Peyer's patch (tissue), 4 donors: ENCODE measurements at regions not wholly inside any gene's neighbourhood (a gene's known extent, or its start where the extent isn't known, plus 50 kb on each side); places are given as distances from the start of the nearest gene placed in this dataset.

Experiments
- DNase-seq, 3 donors: peaks; one replicate each; pipeline ENCODE4 v3.0.0-alpha.2; 2017 to 2019
- H3K27ac ChIP-seq, 4 donors: fragments of 200-600 bp; sonication (generic); one replicate each; pipeline ENCODE4 v1.5.1; 2016 to 2019
- H3K27me3 ChIP-seq, 2 donors: fragments of 200-600 bp; sonication (generic); one replicate each; pipeline ENCODE4 v1.5.1; 2019
- H3K36me3 ChIP-seq, 3 donors: fragments of 200-600 bp; sonication (generic); one replicate each; pipeline ENCODE4 v1.5.1; 2016 to 2019
- H3K4me1 ChIP-seq, 4 donors: fragments of 200-600 bp; sonication (generic); one replicate each; pipeline ENCODE4 v1.5.1; 2016 to 2019
- H3K4me3 ChIP-seq, 4 donors: fragments of 200-600 bp; sonication (generic); 1 replicate in 3 of 4; 2 replicates in 1 of 4; pipeline ENCODE4 v1.5.1; 2016 to 2019; ENCODE audit warnings: mild to moderate bottlenecking in 1 of 4
- H3K9me3 ChIP-seq, 4 donors: fragments of 200-600 bp; sonication (generic); one replicate each; pipeline ENCODE4 v1.5.1; 2016 to 2019; ENCODE audit warnings: mild to moderate bottlenecking in 1 of 4
- POLR2A ChIP-seq, 2 donors: fragments of 450-650 bp; IDR thresholded peaks; one replicate each; pipeline ENCODE4 v1.5.1; 2017; ENCODE audit warnings: antibody characterized with exemption in 2 of 2, mild to moderate bottlenecking in 2 of 2, moderate library complexity in 2 of 2
- TF ChIP-seq, protein P1 (sequence below), 6 experiments: fragments of 450-650 bp in 4 of 6; fragments of 200-600 bp in 2 of 6; sonication (generic) in 1 of 6; IDR thresholded peaks; one replicate each; pipeline ENCODE4 v1.5.1; 2017 to 2019; ENCODE audit warnings: antibody characterized with exemption in 6 of 6, mild to moderate bottlenecking in 3 of 6, moderate library complexity in 1 of 6

DNA sequence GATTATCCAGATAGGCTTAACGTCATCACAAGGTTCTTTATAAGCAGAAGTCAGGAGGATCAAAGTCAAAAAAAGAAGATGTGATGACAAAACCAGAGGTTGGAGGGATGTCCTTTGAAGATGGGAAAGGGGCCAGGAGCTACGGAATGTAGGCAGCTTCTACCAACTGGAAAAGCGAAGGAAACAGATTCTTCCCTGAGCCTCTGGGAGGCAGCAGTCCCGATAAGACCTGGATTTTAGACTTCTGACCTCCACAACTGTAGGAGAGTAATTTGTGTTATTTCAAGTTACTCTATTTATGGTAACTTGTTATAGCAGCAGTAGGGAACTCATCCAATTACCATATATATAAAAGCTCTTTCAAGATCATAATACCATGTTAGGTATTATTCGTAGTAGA lies 98.8 kb upstream of the MYCBP2 start:
- DNase-seq, result no peak

DNA sequence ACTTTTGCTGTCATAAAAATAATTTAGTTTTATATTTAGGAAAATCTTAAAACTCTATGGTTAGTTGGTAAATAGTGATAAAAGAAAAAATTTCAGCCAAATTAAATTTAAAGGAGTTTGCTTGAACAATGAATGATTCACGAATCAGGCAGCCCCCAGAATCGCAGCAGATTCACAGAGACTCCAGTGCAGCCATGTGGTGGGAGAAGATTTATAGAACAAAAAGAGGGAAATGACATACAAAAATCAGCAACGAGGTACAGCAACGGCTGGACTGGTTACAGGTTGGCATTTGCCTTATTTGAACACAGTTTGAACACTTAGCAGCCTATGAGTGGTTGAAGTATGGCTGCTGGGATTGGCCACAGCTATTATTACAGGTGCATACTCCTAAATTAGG lies 96.4 kb upstream of the MYCBP2 start:
- no peak for DNase-seq
- Histone ChIP-seq H3K9me3 (no peaks in the 10 kb centered on the region), H3K4me3 (no peak overlapping the region), H3K27ac (no peak overlapping the region), H3K36me3 (no peaks in the 10 kb centered on the region), H3K4me1 (no peaks in the 10 kb centered on the region), H3K27me3 (no peaks in the 10 kb centered on the region)
- TF ChIP-seq POLR2A (IDR thresholded peaks at IDR 0.05), result no peak
- TF ChIP-seq, protein P1, sequence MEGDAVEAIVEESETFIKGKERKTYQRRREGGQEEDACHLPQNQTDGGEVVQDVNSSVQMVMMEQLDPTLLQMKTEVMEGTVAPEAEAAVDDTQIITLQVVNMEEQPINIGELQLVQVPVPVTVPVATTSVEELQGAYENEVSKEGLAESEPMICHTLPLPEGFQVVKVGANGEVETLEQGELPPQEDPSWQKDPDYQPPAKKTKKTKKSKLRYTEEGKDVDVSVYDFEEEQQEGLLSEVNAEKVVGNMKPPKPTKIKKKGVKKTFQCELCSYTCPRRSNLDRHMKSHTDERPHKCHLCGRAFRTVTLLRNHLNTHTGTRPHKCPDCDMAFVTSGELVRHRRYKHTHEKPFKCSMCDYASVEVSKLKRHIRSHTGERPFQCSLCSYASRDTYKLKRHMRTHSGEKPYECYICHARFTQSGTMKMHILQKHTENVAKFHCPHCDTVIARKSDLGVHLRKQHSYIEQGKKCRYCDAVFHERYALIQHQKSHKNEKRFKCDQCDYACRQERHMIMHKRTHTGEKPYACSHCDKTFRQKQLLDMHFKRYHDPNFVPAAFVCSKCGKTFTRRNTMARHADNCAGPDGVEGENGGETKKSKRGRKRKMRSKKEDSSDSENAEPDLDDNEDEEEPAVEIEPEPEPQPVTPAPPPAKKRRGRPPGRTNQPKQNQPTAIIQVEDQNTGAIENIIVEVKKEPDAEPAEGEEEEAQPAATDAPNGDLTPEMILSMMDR (IDR thresholded peaks at IDR 0.05), result no peak

More for the DNA sequence above, 98.8 kb upstream of the MYCBP2 start:
- Histone ChIP-seq H3K4me1 (no peaks in the 10 kb centered on the region), H3K36me3 (no peaks in the 10 kb centered on the region), H3K4me3 (no peak overlapping the region), H3K9me3 (no peaks in the 10 kb centered on the region), H3K27ac (no peak overlapping the region), H3K27me3 (no peaks in the 10 kb centered on the region)
- no peak for TF ChIP-seq POLR2A (IDR thresholded peaks at IDR 0.05)
- TF ChIP-seq, protein P1 (IDR thresholded peaks at IDR 0.05), result no peak

GRCh38 chr13:77422724-77423123 lies 95.8 kb upstream of the MYCBP2 start:
- H3K27me3 ChIP-seq, result no peaks in the 10 kb centered on the region
- no peak overlapping the region for H3K27ac ChIP-seq
- no peaks in the 10 kb centered on the region for H3K4me1 ChIP-seq
- no peaks in the 10 kb centered on the region for H3K36me3 ChIP-seq
- no peak overlapping the region for H3K4me3 ChIP-seq
- no peak for DNase-seq
- no peak for TF ChIP-seq POLR2A (IDR thresholded peaks at IDR 0.05)
- TF ChIP-seq, protein P1 (IDR thresholded peaks at IDR 0.05), result no peak
- H3K9me3 ChIP-seq, result no peaks in the 10 kb centered on the region

GRCh38 chr13:77417897-77418296 lies 91.0 kb upstream of the MYCBP2 start:
- TF ChIP-seq POLR2A (IDR thresholded peaks at IDR 0.05), result no peak
- TF ChIP-seq, protein P1 (IDR thresholded peaks at IDR 0.05), result no peak

DNA sequence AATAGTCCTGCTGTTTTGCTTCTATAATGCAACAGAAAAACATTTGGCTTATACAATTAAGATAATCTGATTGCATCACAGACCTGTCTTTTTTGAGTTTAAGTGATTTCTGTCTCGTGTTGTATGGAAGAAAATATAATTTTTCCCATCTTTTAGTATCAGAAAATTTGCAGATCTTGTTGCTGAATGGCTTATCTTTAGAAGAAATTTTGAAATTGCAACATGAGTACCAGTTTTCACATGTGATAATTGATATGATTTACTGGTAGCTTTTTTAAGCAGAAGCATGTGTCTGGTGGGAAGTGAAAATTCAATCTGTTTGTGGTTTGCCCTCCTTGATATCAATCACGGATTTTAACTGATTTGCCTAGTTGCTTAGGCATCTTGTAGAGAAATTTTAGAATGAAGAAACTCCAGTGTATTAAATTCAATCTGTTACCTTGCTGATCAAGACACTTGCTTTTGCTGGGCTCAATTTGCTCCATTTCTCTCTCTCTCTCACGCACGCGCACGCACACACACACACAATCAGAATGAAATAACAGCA lies 89.8 kb upstream of the MYCBP2 start:
- Histone ChIP-seq H3K36me3 (no peaks in the 10 kb centered on the region), H3K9me3 (no peaks in the 10 kb centered on the region)
- DNase-seq, result no peak

More at GRCh38 chr13:77417897-77418296, 91.0 kb upstream of the MYCBP2 start:
- no peaks in the 10 kb centered on the region for H3K36me3 ChIP-seq
- no peak for DNase-seq
- no peaks in the 10 kb centered on the region for H3K9me3 ChIP-seq
- H3K4me1 ChIP-seq, result no peaks in the 10 kb centered on the region
- no peak overlapping the region for H3K27ac ChIP-seq
- no peaks in the 10 kb centered on the region for H3K27me3 ChIP-seq
- no peak overlapping the region for H3K4me3 ChIP-seq

More for the DNA sequence above, 89.8 kb upstream of the MYCBP2 start:
- Histone ChIP-seq H3K27me3 (no peaks in the 10 kb centered on the region), H3K4me3 (no peak overlapping the region), H3K4me1 (no peaks in the 10 kb centered on the region), H3K27ac (no peak overlapping the region)
- no peak for TF ChIP-seq POLR2A (IDR thresholded peaks at IDR 0.05)
- TF ChIP-seq, protein P1 (IDR thresholded peaks at IDR 0.05), result no peak
